Prostate gland (tissue), 2 donors: ENCODE measurements at regions not wholly inside any gene's neighbourhood (a gene's known extent, or its start where the extent isn't known, plus 50 kb on each side); places are given as distances from the start of the nearest gene placed in this dataset.
"Not testable (repeated sequence)": the region's sequence is repeated elsewhere in the genome, so short reads cannot be mapped to it uniquely, and the experiment has no call there.

ENCODE experiments used
- DNase-seq: peaks from one replicate; pipeline ENCODE4 v3.0.0-alpha.2; 2019; ENCODE audit warnings: low spot score
- H3K27ac ChIP-seq, 2 donors: fragments of 200-600 bp; sonication (generic); 2 replicates each; pipeline ENCODE4 v1.5.1; 2017 to 2019
- H3K27me3 ChIP-seq: fragments of 200-600 bp; sonication (generic); replicated peaks from 2 replicates; pipeline ENCODE4 v1.5.1; 2019; ENCODE audit not compliant: insufficient read depth
- H3K36me3 ChIP-seq, 2 donors: fragments of 200-600 bp; sonication (generic); 1 replicate in 1 of 2; 2 replicates in 1 of 2; pipeline versions ENCODE4 v1.5.1 to v1.8.1; 2017 to 2019
- H3K4me1 ChIP-seq: fragments of 200-600 bp; sonication (generic); replicated peaks from 2 replicates; pipeline ENCODE4 v1.5.1; 2019
- H3K4me3 ChIP-seq, 2 donors: fragments of 200-600 bp; sonication (generic); 2 replicates each; pipeline ENCODE4 v1.5.1; 2017 to 2019
- H3K9me3 ChIP-seq: fragments of 200-600 bp; sonication (generic); 2 replicates; pipeline ENCODE4 v1.5.1; 2017
- CTCF ChIP-seq, 4 experiments: fragments of 200-600 bp in 2 of 4; fragments of 450-650 bp in 2 of 4; sonication (generic) in 2 of 4; IDR thresholded peaks; 1 replicate in 3 of 4; 2 replicates in 1 of 4; pipeline ENCODE4 v1.5.1; 2016 to 2019; ENCODE audit warnings: antibody characterized with exemption in 4 of 4, mild to moderate bottlenecking in 2 of 4, moderate library complexity in 2 of 4
- POLR2A ChIP-seq: fragments of 450-650 bp; IDR thresholded peaks from one replicate; pipeline ENCODE4 v1.6.1; 2016; ENCODE audit warnings: antibody characterized with exemption, mild to moderate bottlenecking
- POLR2AphosphoS5 ChIP-seq: sonication (generic); formaldehyde crosslinking; IDR thresholded peaks from one replicate; pipeline ENCODE4 v1.6.1; 2017; ENCODE audit warnings: antibody characterized with exemption
- WGBS: methylation state at CpG from one replicate; pipeline ENCODE4 v1.1.5; 2018; 5-methylcytosine and 5-hydroxymethylcytosine counted together
- intact Hi-C: fragments of 100-400 bp; cut with DNase I; formaldehyde crosslinking; loops from one replicate; pipeline ENCODE4 v1.14.2; 2022

GRCh38 chr4:59704616-59705015 lies 1495.5 kb upstream of the ADGRL3 start:
- Histone ChIP-seq H3K4me3 (no peak overlapping the region), H3K9me3 (no peaks in the 10 kb centered on the region), H3K27ac (no peak overlapping the region), H3K27me3 (no peaks in the 10 kb centered on the region), H3K4me1 (no peaks in the 10 kb centered on the region), H3K36me3 (no peaks in the 10 kb centered on the region)
- WGBS, result 85% methylated on average over 5 of the region's 5 CpGs
- DNase-seq, result no peak
- intact Hi-C loops, result no loop called here
- TF ChIP-seq POLR2AphosphoS5 (no peak), POLR2A (no peak)

- WGBS, result 84% methylated on average over 1 of the region's 1 CpG
- no peaks in the 10 kb centered on the region for H3K9me3 ChIP-seq
Measured at GRCh38 chr4:59712470-59712869, 1487.7 kb upstream of the ADGRL3 start.

GRCh38 chr4:59724286-59724685 lies 1475.8 kb upstream of the ADGRL3 start:
- H3K27ac ChIP-seq, DNase-seq, H3K4me1 ChIP-seq, H3K36me3 ChIP-seq, H3K27me3 ChIP-seq, intact Hi-C loops, H3K4me3 ChIP-seq, H3K9me3 ChIP-seq: not testable (repeated sequence)
- WGBS, result 93% methylated on average over 9 of the region's 9 CpGs

More at GRCh38 chr4:59712470-59712869, 1487.7 kb upstream of the ADGRL3 start:
- Histone ChIP-seq H3K4me1 (no peaks in the 10 kb centered on the region), H3K27ac (no peak overlapping the region), H3K36me3 (no peaks in the 10 kb centered on the region), H3K27me3 (no peaks in the 10 kb centered on the region), H3K4me3 (no peak overlapping the region)
- TF ChIP-seq CTCF (IDR thresholded peaks at IDR 0.05) (no peak), POLR2A (no peak)
- intact Hi-C loops, result no loop called here
- DNase-seq, result no peak

GRCh38 chr4:59727745-59728144 lies 1472.4 kb upstream of the ADGRL3 start:
- WGBS, result 92% methylated on average over 1 of the region's 1 CpG
- H3K9me3 ChIP-seq, result no peaks in the 10 kb centered on the region
- intact Hi-C loops, result no loop called here
- H3K4me1 ChIP-seq, result no peaks in the 10 kb centered on the region
- no peak overlapping the region for H3K4me3 ChIP-seq
- DNase-seq, result no peak
- no peak for TF ChIP-seq CTCF (IDR thresholded peaks at IDR 0.05)
- no peak for TF ChIP-seq POLR2AphosphoS5
- no peak for TF ChIP-seq POLR2A
- no peaks in the 10 kb centered on the region for H3K36me3 ChIP-seq
- no peak overlapping the region for H3K27ac ChIP-seq
- H3K27me3 ChIP-seq, result no peaks in the 10 kb centered on the region

GRCh38 chr4:59728496-59728895 lies 1471.6 kb upstream of the ADGRL3 start:
- no peak for TF ChIP-seq CTCF (IDR thresholded peaks at IDR 0.05)
- intact Hi-C loops, result no loop called here

GRCh38 chr4:59729321-59729720 lies 1470.8 kb upstream of the ADGRL3 start:
- intact Hi-C loops, result no loop called here
- DNase-seq, result no peak
- TF ChIP-seq CTCF (IDR thresholded peaks at IDR 0.05), result no peak
- no peak for TF ChIP-seq POLR2AphosphoS5
- no peak for TF ChIP-seq POLR2A
- no peaks in the 10 kb centered on the region for H3K36me3 ChIP-seq
- H3K9me3 ChIP-seq, result no peaks in the 10 kb centered on the region
- H3K4me1 ChIP-seq, result no peaks in the 10 kb centered on the region
- H3K4me3 ChIP-seq, result no peak overlapping the region
- H3K27me3 ChIP-seq, result no peaks in the 10 kb centered on the region
- H3K27ac ChIP-seq, result no peak overlapping the region
- 79% methylated on average over 2 of the region's 2 CpGs for WGBS

More at GRCh38 chr4:59728496-59728895, 1471.6 kb upstream of the ADGRL3 start:
- no peak overlapping the region for H3K4me3 ChIP-seq
- WGBS, result 76% methylated on average over 1 of the region's 1 CpG
- no peak for DNase-seq
- no peaks in the 10 kb centered on the region for H3K4me1 ChIP-seq
- no peaks in the 10 kb centered on the region for H3K9me3 ChIP-seq
- no peaks in the 10 kb centered on the region for H3K27me3 ChIP-seq
- no peak overlapping the region for H3K27ac ChIP-seq
- no peaks in the 10 kb centered on the region for H3K36me3 ChIP-seq
